AG10803 (cell line): ENCODE measurements at regions not wholly inside any gene's neighbourhood (a gene's known extent, or its start where the extent isn't known, plus 50 kb on each side); places are given as distances from the start of the nearest gene placed in this dataset.
A peak's percentile ranks its signal among the peaks of the same experiment; 100 is the strongest.

ENCODE experiments used
- DNase-seq: peaks from one replicate; pipeline ENCODE4 v3.0.0; 2010; ENCODE audit warnings: low read depth
- H3K4me3 ChIP-seq: 2 replicates; pipeline ENCODE4 v1.5.1; 2011; ENCODE audit warnings: mild to moderate bottlenecking, low read length, control low read depth
- CTCF ChIP-seq: conservative IDR thresholded peaks from 2 replicates; pipeline ENCODE4 v1.5.1; 2011; ENCODE audit warnings: mild to moderate bottlenecking, low read length, control low read depth, inconsistent platforms

GRCh38 chr2:163474319-163474744 lies 261.5 kb downstream of the FIGN start:
- DNase-seq = no peak
- H3K4me3 ChIP-seq = no peak overlapping the region
- TF ChIP-seq CTCF = no peak

- TF ChIP-seq CTCF = peak; percentile 57
- peak; percentile 32 for DNase-seq
- no peak overlapping the region for H3K4me3 ChIP-seq
These were observed 263.9 kb downstream of the FIGN start for GRCh38 chr2:163471947-163472346.

GRCh38 chr2:163469561-163469962 lies 266.2 kb downstream of the FIGN start:
- DNase-seq = peak; percentile 3
- no peak for TF ChIP-seq CTCF
- H3K4me3 ChIP-seq = no peak overlapping the region

- peak; percentile 3 for DNase-seq
- H3K4me3 ChIP-seq = no peak overlapping the region
- no peak for TF ChIP-seq CTCF
These were observed 268.6 kb downstream of the FIGN start for GRCh38 chr2:163467251-163467630.

GRCh38 chr2:163466331-163467250 lies 269.2 kb downstream of the FIGN start:
- no peak for TF ChIP-seq CTCF
- no peak for DNase-seq
- no peak overlapping the region for H3K4me3 ChIP-seq

GRCh38 chr2:163465440-163465839 lies 270.4 kb downstream of the FIGN start:
- DNase-seq = no peak
- TF ChIP-seq CTCF = no peak
- no peak overlapping the region for H3K4me3 ChIP-seq

GRCh38 chr2:163463411-163463810 lies 272.4 kb downstream of the FIGN start:
- no peak for DNase-seq
- H3K4me3 ChIP-seq = no peak overlapping the region
- no peak for TF ChIP-seq CTCF
